MM.1S (cell line): ENCODE measurements at regions not wholly inside any gene's neighbourhood (a gene's known extent, or its start where the extent isn't known, plus 50 kb on each side); places are given as distances from the start of the nearest gene placed in this dataset.

ENCODE experiments used
- EZH2phosphoT487 ChIP-seq: fragments of 300-600 bp; sonication (generic); IDR thresholded peaks from 2 replicates; pipeline ENCODE4 v1.6.1; 2018; ENCODE audit warnings: antibody characterized with exemption, low read length
- TF ChIP-seq, protein P1 (sequence below): fragments of 300-600 bp; sonication (generic); IDR thresholded peaks from 2 replicates; pipeline ENCODE4 v1.5.1; 2016; ENCODE audit warnings: antibody characterized with exemption, low read length, mixed read lengths

GRCh38 chr18:27668158-27668557, 483.1 kb upstream of the CHST9 start:
- TF ChIP-seq, protein P1, sequence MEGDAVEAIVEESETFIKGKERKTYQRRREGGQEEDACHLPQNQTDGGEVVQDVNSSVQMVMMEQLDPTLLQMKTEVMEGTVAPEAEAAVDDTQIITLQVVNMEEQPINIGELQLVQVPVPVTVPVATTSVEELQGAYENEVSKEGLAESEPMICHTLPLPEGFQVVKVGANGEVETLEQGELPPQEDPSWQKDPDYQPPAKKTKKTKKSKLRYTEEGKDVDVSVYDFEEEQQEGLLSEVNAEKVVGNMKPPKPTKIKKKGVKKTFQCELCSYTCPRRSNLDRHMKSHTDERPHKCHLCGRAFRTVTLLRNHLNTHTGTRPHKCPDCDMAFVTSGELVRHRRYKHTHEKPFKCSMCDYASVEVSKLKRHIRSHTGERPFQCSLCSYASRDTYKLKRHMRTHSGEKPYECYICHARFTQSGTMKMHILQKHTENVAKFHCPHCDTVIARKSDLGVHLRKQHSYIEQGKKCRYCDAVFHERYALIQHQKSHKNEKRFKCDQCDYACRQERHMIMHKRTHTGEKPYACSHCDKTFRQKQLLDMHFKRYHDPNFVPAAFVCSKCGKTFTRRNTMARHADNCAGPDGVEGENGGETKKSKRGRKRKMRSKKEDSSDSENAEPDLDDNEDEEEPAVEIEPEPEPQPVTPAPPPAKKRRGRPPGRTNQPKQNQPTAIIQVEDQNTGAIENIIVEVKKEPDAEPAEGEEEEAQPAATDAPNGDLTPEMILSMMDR = no peak
- no peak for TF ChIP-seq EZH2phosphoT487
